ENCODE measurements at regions not wholly inside any gene's neighbourhood (a gene's known extent, or its start where the extent isn't known, plus 50 kb on each side); places are given as distances from the start of the nearest gene placed in this dataset.

- no peaks in the 10 kb centered on the region for H3K9me3 ChIP-seq
- no peak overlapping the region for H3K4me3 ChIP-seq
- no peak for TF ChIP-seq POLR2AphosphoS5 (IDR thresholded peaks at IDR 0.05)
- TF ChIP-seq, protein P1, sequence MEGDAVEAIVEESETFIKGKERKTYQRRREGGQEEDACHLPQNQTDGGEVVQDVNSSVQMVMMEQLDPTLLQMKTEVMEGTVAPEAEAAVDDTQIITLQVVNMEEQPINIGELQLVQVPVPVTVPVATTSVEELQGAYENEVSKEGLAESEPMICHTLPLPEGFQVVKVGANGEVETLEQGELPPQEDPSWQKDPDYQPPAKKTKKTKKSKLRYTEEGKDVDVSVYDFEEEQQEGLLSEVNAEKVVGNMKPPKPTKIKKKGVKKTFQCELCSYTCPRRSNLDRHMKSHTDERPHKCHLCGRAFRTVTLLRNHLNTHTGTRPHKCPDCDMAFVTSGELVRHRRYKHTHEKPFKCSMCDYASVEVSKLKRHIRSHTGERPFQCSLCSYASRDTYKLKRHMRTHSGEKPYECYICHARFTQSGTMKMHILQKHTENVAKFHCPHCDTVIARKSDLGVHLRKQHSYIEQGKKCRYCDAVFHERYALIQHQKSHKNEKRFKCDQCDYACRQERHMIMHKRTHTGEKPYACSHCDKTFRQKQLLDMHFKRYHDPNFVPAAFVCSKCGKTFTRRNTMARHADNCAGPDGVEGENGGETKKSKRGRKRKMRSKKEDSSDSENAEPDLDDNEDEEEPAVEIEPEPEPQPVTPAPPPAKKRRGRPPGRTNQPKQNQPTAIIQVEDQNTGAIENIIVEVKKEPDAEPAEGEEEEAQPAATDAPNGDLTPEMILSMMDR (IDR thresholded peaks at IDR 0.05) = no peak
- no peak for TF ChIP-seq POLR2A (IDR thresholded peaks at IDR 0.05)
- TF ChIP-seq EP300 (IDR thresholded peaks at IDR 0.05) = no peak
- no peaks in the 10 kb centered on the region for H3K4me1 ChIP-seq
- no peak for DNase-seq (ENCODE audit: low spot score in 2 of 2)
- no peak overlapping the region for H3K27ac ChIP-seq
- H3K27me3 ChIP-seq = no peaks in the 10 kb centered on the region
- 66% methylated on average over 19 of the region's 20 CpGs for WGBS
- no peaks in the 10 kb centered on the region for H3K36me3 ChIP-seq
These were observed 92.6 kb upstream of the RNF32 start for GRCh38 chr7:156547884-156548561.

GRCh38 chr7:156545979-156546378, 94.6 kb upstream of the RNF32 start:
- Histone ChIP-seq H3K4me3 (no peak overlapping the region), H3K27me3 (no peaks in the 10 kb centered on the region), H3K4me1 (no peaks in the 10 kb centered on the region), H3K27ac (no peak overlapping the region), H3K36me3 (no peaks in the 10 kb centered on the region), H3K9me3 (no peaks in the 10 kb centered on the region)
- TF ChIP-seq POLR2AphosphoS5 (IDR thresholded peaks at IDR 0.05) (no peak), POLR2A (IDR thresholded peaks at IDR 0.05) (no peak), EP300 (IDR thresholded peaks at IDR 0.05) (no peak)
- TF ChIP-seq, protein P1 (IDR thresholded peaks at IDR 0.05) = no peak
- no peak for DNase-seq (ENCODE audit: low spot score in 2 of 2)
- WGBS = 76% methylated on average over 9 of the region's 9 CpGs

GRCh38 chr7:156544919-156545715, 95.5 kb upstream of the RNF32 start:
- DNase-seq (ENCODE audit: low spot score in 2 of 2) = no peak
- no peaks in the 10 kb centered on the region for H3K36me3 ChIP-seq

GRCh38 chr7:156543699-156544598, 96.6 kb upstream of the RNF32 start:
- no peaks in the 10 kb centered on the region for H3K36me3 ChIP-seq

More at GRCh38 chr7:156544919-156545715, 95.5 kb upstream of the RNF32 start:
- H3K9me3 ChIP-seq = no peaks in the 10 kb centered on the region
- 83% methylated on average over 8 of the region's 11 CpGs for WGBS
- H3K27ac ChIP-seq = no peak overlapping the region
- TF ChIP-seq EP300 (IDR thresholded peaks at IDR 0.05) (no peak), POLR2A (IDR thresholded peaks at IDR 0.05) (no peak), POLR2AphosphoS5 (IDR thresholded peaks at IDR 0.05) (no peak)
- TF ChIP-seq, protein P1 (IDR thresholded peaks at IDR 0.05) = no peak
- no peaks in the 10 kb centered on the region for H3K27me3 ChIP-seq
- no peak overlapping the region for H3K4me3 ChIP-seq
- H3K4me1 ChIP-seq = no peaks in the 10 kb centered on the region

More at GRCh38 chr7:156543699-156544598, 96.6 kb upstream of the RNF32 start:
- no peak for DNase-seq (ENCODE audit: low spot score in 2 of 2)
- Histone ChIP-seq H3K4me3 (no peak overlapping the region), H3K9me3 (no peaks in the 10 kb centered on the region), H3K27ac (no peak overlapping the region), H3K27me3 (no peaks in the 10 kb centered on the region), H3K4me1 (no peaks in the 10 kb centered on the region)
- TF ChIP-seq, protein P1 (IDR thresholded peaks at IDR 0.05) = no peak
- no peak for TF ChIP-seq POLR2A (IDR thresholded peaks at IDR 0.05)
- WGBS = 68% methylated on average over 33 of the region's 33 CpGs

All from suprapubic skin (tissue), 4 donors.